NCI-H2029 (cell line): ENCODE measurements at regions not wholly inside any gene's neighbourhood (a gene's known extent, or its start where the extent isn't known, plus 50 kb on each side); places are given as distances from the start of the nearest gene placed in this dataset.
"Not testable (repeated sequence)": the region's sequence is repeated elsewhere in the genome, so short reads cannot be mapped to it uniquely, and the experiment has no call there.

Source experiments
- DNase-seq: peaks from one replicate; lab custom pipeline; 2025; lab: John Stamatoyannopoulos, UW

DNA sequence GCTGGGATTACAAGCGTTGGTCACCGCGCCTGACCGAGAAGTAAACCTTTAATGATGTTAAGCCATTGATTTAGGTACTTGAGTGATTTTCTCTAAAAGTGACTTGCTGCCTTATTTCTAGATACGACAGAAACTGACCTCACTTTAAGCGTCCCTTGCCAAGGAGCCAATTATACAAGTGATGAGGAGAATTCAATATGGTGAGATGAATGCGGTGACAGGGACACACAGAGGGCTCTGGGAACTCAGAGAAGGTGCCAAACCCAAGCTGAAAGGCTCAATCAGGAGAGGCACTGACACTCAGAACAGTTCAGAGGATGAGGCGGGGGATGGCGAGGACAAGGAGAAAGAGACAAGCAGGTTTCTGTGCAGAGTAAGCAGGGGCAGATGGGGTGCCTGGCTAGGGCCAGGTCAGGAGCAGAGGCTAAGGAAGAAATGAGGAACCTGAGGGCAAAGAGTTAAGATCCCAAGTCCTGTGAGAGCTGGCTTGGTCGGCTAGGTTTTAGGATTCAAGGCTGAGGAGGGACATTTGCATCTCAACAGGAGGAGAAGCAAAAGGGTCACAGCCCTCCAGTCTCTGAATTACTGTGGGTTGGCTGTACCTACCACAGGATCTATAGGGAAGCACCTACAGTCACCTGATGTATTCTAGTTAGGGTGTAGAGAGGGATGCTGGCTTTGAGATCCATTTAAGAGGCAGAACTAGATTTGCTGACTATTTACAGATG is 83.2 kb upstream of the USP24 start:
- no peak for DNase-seq

GRCh38 chr1:55296247-55296646 is 81.1 kb upstream of the USP24 start:
- DNase-seq: not testable (repeated sequence)

DNA sequence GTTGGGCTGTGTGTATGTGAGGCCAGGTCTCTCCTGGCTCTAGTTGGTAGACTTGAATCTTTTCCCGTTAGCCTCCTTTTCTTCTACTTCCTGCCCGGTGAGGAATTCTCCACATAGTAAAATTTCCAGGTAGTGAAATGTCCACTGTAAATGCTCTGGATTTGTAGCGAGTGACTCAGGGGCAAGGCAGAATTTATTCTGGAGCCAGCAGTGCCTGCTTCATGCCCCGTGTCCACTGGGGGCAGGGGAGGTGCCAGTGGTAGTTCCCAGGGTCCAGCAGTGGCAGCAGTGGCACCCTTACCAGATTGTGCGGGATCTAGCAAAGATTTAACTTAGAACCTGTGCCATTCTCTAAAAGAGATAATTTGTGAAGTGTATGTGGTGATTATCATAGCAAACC is 74.5 kb upstream of the USP24 start:
- DNase-seq: no peak

DNA sequence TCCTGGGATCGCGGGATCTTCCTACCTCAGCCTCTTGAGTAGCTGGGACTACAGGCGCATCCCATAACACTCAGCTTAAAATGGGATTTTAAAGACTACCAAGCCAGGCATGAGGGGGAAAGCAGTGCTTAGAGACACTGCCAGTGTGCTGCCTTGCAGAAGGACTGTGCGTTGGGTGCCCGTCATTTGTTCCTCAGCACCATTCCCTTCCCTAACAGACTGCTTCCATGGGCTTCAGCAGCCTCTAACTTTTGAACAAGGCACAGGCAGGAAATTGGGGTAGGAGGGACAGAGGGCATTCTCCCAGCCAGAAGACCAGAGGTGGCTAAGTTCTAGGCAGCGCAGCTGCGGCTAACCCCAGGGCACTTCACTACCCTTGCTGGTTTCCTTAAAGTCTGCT is 73.9 kb upstream of the USP24 start:
- DNase-seq: no peak

DNA sequence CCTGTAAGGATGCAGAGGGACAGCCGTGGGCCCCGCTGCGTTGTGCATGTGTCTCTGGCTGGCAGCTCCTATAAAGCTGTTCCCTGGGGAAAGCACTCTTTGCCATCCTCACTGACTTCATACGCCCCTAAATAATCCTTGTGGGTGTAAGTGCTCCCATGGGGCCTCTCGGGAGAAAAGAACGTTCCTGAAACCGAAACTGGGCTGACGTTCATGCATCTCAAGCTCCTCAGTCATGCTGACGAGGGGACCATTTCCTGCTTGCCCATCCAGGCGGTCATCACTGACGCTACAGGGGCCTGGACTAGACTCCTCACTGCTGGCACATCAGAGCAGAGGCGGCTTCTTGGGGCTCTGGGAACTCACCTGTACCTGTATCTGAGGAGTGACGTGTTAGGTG is 73.1 kb upstream of the USP24 start:
- DNase-seq: no peak

GRCh38 chr1:55287723-55288122 is 72.6 kb upstream of the USP24 start:
- DNase-seq: no peak

GRCh38 chr1:55286856-55287602 is 71.9 kb upstream of the USP24 start:
- no peak for DNase-seq

GRCh38 chr1:55285834-55286233 is 70.7 kb upstream of the USP24 start:
- DNase-seq: no peak

DNA sequence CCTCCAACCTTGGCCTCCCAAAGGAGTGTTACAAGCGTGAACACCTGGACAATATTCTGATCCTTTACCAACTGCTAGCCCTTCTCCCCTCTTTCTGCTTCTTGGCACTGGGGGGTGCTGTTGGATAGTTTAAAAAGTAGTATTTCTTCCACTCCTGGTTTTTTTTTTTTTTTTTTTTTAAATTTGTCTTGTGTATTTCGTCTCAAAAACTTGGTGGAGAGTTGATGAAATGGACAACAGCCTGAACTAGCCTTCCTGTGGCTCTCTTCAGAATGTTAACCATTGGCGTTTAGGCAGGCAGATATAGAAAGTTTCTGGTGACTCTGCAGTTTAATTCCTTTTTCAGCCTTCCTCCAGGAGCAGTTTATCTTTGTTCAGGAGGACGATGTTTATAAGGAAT is 69.7 kb upstream of the USP24 start:
- DNase-seq: peak; percentile 22

- no peak for DNase-seq
Observed at GRCh38 chr1:55282058-55282457, 66.9 kb upstream of the USP24 start.

- no peak for DNase-seq
Observed at GRCh38 chr1:55280731-55281130, 65.6 kb upstream of the USP24 start.

DNA sequence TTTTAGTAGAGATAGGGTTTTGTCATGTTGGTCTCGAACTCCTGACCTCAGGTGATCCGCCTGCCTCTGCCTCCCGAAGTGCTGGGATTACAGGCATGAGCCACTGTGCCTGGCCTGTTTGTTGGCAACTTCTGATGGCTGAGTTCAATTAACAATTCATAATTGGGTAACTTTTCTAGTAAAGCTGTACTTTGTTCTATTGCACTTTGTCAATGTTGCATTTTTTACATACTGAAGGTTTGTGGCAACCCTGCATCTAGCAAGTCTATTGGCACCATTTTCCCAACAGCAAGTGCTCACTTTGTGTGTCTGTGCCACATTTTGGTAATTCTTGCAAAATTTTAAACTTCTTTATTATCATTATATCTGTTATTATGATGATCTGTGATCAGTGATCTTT is 64.5 kb upstream of the USP24 start:
- DNase-seq: no peak

DNA sequence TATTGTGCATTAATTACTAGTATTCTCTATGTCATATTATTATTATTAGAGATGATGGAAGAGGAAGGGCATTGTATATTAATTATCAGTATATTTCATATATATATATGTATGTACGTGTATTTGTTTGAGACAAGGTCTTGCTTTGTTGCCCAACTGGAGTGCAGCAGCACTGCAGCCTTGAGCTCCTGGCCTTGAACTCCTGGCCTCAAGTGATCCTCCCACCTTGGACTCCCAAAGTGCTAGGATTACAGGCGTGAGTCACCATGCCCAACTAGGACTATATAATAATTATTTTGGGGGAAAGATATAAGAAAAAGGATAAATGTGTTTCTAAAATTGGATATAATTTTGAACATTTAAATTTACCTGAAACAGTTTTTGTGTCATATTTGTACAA is 63.2 kb upstream of the USP24 start:
- DNase-seq: no peak

GRCh38 chr1:55277377-55278130 is 62.4 kb upstream of the USP24 start:
- peak; percentile 86 for DNase-seq

- DNase-seq: no peak
Observed at GRCh38 chr1:55276671-55277376, 61.7 kb upstream of the USP24 start.

DNA sequence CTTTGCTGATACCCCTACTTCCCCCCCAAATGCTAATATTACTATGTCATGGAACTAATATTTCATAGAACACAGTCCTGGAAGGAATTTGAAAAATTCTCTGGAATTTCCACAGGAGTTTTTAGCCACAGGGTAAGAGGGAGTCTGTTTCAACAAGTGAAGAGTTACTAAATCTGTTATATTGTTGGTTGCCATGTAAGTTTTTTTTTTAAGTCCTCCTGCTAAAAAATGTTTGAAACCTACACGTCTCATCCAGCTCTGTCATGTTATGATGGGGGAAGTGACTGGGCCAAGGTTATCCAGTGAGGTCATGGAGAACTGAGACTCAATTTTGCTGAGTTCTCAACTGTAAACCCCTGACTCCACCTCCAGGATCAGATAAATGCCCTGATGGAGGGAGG is 60.8 kb upstream of the USP24 start:
- DNase-seq: no peak

GRCh38 chr1:55275151-55275748 is 60.1 kb upstream of the USP24 start:
- no peak for DNase-seq

DNA sequence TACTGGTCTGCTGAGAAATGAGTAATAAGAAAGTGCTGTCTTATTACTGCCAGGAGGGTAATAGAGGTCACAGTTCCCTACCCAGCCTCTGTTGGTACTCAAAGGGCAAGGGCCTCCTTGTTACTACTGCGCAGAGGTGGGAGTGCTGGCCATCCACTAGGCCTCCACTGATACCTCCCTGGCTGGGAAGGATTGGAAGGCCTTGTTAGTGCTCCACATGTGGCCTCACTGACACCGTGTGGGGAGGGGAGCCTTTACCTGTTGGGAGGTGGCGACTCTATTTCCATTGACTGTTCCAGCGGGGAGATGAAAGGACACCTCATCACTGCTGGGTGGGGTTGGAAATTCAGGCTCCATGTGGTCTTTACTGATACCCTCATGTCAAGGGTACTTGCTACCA is 57.8 kb upstream of the USP24 start:
- no peak for DNase-seq
